ENCODE measurements at regions not wholly inside any gene's neighbourhood (a gene's known extent, or its start where the extent isn't known, plus 50 kb on each side); places are given as distances from the start of the nearest gene placed in this dataset.

DNA sequence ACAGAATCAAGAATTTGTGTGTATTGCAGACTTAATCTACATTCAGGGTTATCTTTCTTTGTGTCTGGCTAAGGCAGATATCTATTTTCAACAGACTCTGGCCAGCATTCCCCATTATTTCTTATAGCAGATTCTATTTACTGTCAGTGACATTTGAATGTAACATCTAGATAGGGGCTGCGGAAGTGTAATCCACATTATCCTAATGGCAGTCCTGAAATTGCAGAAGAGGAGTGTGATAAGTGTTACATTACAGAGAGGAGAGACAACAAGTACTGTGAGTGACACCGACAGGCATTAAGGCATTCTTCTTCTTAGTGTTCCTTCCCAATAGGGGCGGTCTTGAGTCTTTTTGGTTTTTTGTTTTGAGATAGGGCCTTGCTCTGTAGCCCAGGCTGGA, 598.2 kb upstream of the NXPH2 start:
- TF ChIP-seq CTCF (IDR thresholded peaks at IDR 0.05; ENCODE audit: low read depth, low read length) (no peak), POLR2A (IDR thresholded peaks at IDR 0.05; ENCODE audit: extremely low read depth, insufficient read length) (no peak), MYC (IDR thresholded peaks at IDR 0.05; ENCODE audit: low read depth, low read length) (no peak)
- TF ChIP-seq, protein P1, sequence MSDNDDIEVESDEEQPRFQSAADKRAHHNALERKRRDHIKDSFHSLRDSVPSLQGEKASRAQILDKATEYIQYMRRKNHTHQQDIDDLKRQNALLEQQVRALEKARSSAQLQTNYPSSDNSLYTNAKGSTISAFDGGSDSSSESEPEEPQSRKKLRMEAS (IDR thresholded peaks at IDR 0.05; ENCODE audit: low read depth, low read length) = no peak
- no peak overlapping the region for H3K4me3 ChIP-seq (ENCODE audit: low read depth, low read length)
- DNase-seq (ENCODE audit: low read depth) = no peak

- no peak overlapping the region for H3K4me3 ChIP-seq (ENCODE audit: low read depth, low read length)
- DNase-seq (ENCODE audit: low read depth) = no peak
- TF ChIP-seq, protein P1 (IDR thresholded peaks at IDR 0.05; ENCODE audit: low read depth, low read length) = no peak
- no peak for TF ChIP-seq MYC (IDR thresholded peaks at IDR 0.05; ENCODE audit: low read depth, low read length)
- no peak for TF ChIP-seq CTCF (IDR thresholded peaks at IDR 0.05; ENCODE audit: low read depth, low read length)
- TF ChIP-seq POLR2A (IDR thresholded peaks at IDR 0.05; ENCODE audit: extremely low read depth, insufficient read length) = no peak
These were observed 594.2 kb upstream of the NXPH2 start for GRCh38 chr2:139374296-139374850.

DNA sequence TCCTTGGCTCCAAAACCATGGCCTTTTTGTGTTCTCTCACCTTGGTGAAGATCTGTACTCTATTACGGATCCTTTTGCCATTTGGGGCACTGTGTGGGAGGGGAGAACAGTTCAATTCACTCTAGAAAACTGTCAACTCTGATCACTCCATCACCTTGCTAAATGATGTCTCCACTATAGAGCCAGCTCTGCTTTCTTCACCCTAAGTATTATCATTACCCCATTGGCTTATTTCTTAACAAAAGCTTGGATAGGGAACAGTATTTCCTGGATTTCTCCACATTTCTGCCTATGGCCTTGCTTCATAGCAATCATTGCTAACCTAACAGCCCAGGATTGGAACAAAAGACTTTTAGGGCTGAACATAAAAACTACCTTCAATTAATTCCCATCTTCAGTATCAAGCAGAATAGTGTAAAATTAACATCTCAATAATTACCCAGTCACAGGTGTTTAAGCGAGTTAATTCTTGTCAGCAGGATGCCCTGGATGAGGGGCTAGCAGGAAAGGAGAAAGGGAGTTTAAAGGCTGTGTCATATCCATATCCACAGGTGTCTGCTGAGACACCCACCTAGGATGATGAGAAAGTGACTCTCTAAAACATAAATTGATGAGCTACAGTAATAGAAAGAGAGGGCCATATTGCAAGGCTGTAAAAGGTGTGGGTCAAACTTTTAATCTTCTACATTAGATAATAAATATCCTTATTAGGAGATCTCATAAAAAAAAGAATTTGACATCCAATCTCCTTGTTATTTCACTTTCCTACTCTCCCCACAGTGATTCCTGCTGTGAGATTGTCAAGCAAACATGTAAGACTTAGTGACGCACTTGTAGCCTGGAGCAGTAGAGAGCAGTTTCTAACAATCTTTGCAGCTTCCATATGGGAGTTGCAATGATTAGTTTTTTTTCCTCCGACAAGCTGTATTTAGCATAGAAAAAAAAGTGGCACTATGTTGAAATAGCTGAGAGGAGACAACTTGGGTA, 589.5 kb upstream of the NXPH2 start:
- no peak for DNase-seq (ENCODE audit: low read depth)
- TF ChIP-seq CTCF (IDR thresholded peaks at IDR 0.05; ENCODE audit: low read depth, low read length) (no peak), POLR2A (IDR thresholded peaks at IDR 0.05; ENCODE audit: extremely low read depth, insufficient read length) (no peak), MYC (IDR thresholded peaks at IDR 0.05; ENCODE audit: low read depth, low read length) (no peak)
- TF ChIP-seq, protein P1 (IDR thresholded peaks at IDR 0.05; ENCODE audit: low read depth, low read length) = no peak
- H3K4me3 ChIP-seq (ENCODE audit: low read depth, low read length) = no peak overlapping the region

DNA sequence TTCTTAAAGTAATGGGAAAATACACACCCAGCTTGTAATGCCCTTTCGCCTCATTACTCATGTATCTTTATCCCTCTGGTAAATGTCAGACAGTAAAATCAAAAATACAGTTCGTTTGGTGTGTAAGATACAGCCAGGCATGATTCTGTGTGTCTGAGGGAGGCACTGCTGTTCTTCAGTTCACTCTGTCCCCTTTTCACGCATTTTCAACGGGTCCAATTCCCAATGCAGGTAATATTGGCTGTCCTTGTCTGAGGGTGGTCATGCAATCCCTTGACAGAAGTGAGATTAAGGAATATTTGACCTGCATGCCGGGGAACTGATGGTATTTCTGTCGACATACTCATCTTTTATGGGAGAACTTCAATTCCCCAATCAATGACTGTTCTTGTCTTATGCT, 587.2 kb upstream of the NXPH2 start:
- no peak for DNase-seq (ENCODE audit: low read depth)
- TF ChIP-seq MYC (IDR thresholded peaks at IDR 0.05; ENCODE audit: low read depth, low read length) = no peak
- H3K4me3 ChIP-seq (ENCODE audit: low read depth, low read length) = no peak overlapping the region

DNA sequence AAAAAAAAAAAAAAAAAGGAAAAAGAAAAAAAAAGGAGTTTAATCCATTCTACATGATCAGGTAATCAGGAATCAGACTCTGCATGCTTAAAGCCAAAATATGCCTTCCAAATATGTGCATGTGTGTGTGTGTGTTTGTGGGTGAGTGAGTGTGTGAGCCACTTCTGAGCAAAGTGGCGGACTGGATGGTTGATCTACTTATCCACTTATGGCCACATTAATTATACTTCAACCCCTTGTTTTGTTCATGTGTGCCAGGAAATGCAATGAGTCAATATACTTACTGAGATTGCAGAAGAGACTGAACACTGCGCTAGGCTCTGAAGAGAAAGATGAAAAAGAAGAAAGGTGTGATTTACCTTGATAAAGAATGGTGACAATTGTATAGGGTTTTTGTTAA, 586.5 kb upstream of the NXPH2 start:
- no peak overlapping the region for H3K4me3 ChIP-seq (ENCODE audit: low read depth, low read length)
- no peak for TF ChIP-seq CTCF (IDR thresholded peaks at IDR 0.05; ENCODE audit: low read depth, low read length)
- no peak for TF ChIP-seq POLR2A (IDR thresholded peaks at IDR 0.05; ENCODE audit: extremely low read depth, insufficient read length)
- TF ChIP-seq, protein P1 (IDR thresholded peaks at IDR 0.05; ENCODE audit: low read depth, low read length) = no peak
- no peak for TF ChIP-seq MYC (IDR thresholded peaks at IDR 0.05; ENCODE audit: low read depth, low read length)
- DNase-seq (ENCODE audit: low read depth) = no peak

DNA sequence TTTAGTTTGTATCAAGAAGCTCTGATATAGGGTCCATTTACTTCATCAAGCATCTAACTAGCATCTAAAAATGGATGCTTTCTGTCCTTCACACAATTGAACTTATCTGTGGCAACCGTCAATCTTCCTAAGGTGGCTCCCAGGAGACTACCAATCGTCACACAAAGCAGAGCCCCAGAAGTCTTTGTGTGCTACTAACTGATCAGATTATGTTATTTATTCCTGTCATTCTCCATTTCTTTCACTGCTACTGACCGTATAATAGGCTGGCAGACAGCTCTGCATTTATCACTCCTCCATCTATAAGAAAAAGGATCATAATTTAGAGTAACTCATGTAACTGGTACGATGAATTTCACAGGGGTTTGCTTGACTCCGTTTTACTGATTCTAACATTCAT, 585.0 kb upstream of the NXPH2 start:
- no peak for TF ChIP-seq CTCF (IDR thresholded peaks at IDR 0.05; ENCODE audit: low read depth, low read length)
- TF ChIP-seq, protein P1 (IDR thresholded peaks at IDR 0.05; ENCODE audit: low read depth, low read length) = no peak
- TF ChIP-seq MYC (IDR thresholded peaks at IDR 0.05; ENCODE audit: low read depth, low read length) = no peak
- TF ChIP-seq POLR2A (IDR thresholded peaks at IDR 0.05; ENCODE audit: extremely low read depth, insufficient read length) = no peak
- no peak overlapping the region for H3K4me3 ChIP-seq (ENCODE audit: low read depth, low read length)
- no peak for DNase-seq (ENCODE audit: low read depth)

Data from NB4 (cell line).